OCI-LY1 (cell line): ENCODE measurements at regions not wholly inside any gene's neighbourhood (a gene's known extent, or its start where the extent isn't known, plus 50 kb on each side); places are given as distances from the start of the nearest gene placed in this dataset.

Source experiments
- H2AFZ ChIP-seq: fragments of 200-600 bp; sonication (generic), shearing (Covaris generic); 2 replicates; pipeline ENCODE4 v1.6.0; 2014; ENCODE audit warnings: antibody characterized with exemption, mild to moderate bottlenecking, low read length
- H3F3A ChIP-seq: fragments of 200-600 bp; sonication (generic), shearing (Covaris generic); 2 replicates; pipeline ENCODE4 v1.6.0; 2014; ENCODE audit warnings: mild to moderate bottlenecking, antibody characterized with exemption, low read length, moderate library complexity; ENCODE audit not compliant: insufficient read depth
- H3K27ac ChIP-seq: fragments of 200-600 bp; sonication (generic); 2 replicates; pipeline ENCODE4 v1.5.1; 2014; ENCODE audit warnings: low read length, mixed run types, mild to moderate bottlenecking, low read depth; ENCODE audit not compliant: poor library complexity, severe bottlenecking
- H3K27me3 ChIP-seq: fragments of 200-600 bp; sonication (generic); 2 replicates; pipeline ENCODE4 v1.6.0; 2014; ENCODE audit warnings: antibody characterized with exemption, mild to moderate bottlenecking, low read length, moderate library complexity; ENCODE audit not compliant: insufficient read depth
- H3K36me3 ChIP-seq: fragments of 200-600 bp; sonication (generic); 2 replicates; pipeline ENCODE4 v1.6.1; 2014; ENCODE audit warnings: mild to moderate bottlenecking, antibody characterized with exemption, low read length, moderate library complexity, mixed read lengths; ENCODE audit not compliant: insufficient read depth
- H3K4me1 ChIP-seq: fragments of 200-600 bp; sonication (generic); 2 replicates; pipeline ENCODE4 v1.5.1; 2014; ENCODE audit warnings: mild to moderate bottlenecking, low read length, moderate library complexity; ENCODE audit not compliant: insufficient read depth, severe bottlenecking
- H3K4me2 ChIP-seq: fragments of 200-600 bp; sonication (generic), shearing (Covaris generic); 2 replicates; pipeline ENCODE4 v1.6.1; 2014; ENCODE audit warnings: low read length
- H3K4me3 ChIP-seq: fragments of 200-600 bp; sonication (generic); 2 replicates; pipeline ENCODE4 v1.5.1; 2014; ENCODE audit warnings: low read length, low read depth, mild to moderate bottlenecking, mixed read lengths; ENCODE audit not compliant: poor library complexity, severe bottlenecking
- H3K79me2 ChIP-seq: fragments of 200-600 bp; shearing (Covaris generic); 2 replicates; pipeline ENCODE4 v1.6.1; 2016; ENCODE audit warnings: mixed run types, low read length, mixed read lengths; ENCODE audit not compliant: insufficient read depth
- H3K9ac ChIP-seq: fragments of 200-600 bp; sonication (generic), shearing (Covaris generic); 2 replicates; pipeline ENCODE4 v1.6.1; 2014; ENCODE audit warnings: mild to moderate bottlenecking, low read length, mixed read lengths
- H3K9me2 ChIP-seq: fragments of 200-600 bp; sonication (generic), shearing (Covaris generic); 2 replicates; pipeline ENCODE4 v1.6.1; 2014; ENCODE audit warnings: low read depth, mild to moderate bottlenecking, low read length, mixed read lengths
- H3K9me3 ChIP-seq: fragments of 200-600 bp; shearing (Covaris generic); 2 replicates; pipeline ENCODE4 v1.6.1; 2014; ENCODE audit warnings: low read length, mixed read lengths
- H4K20me1 ChIP-seq: fragments of 200-600 bp; sonication (generic), shearing (Covaris generic); 2 replicates; pipeline ENCODE4 v1.6.0; 2016; ENCODE audit warnings: mild to moderate bottlenecking, low read length; ENCODE audit not compliant: insufficient read depth
- EZH2 ChIP-seq: fragments of 200-600 bp; sonication (generic), shearing (Covaris generic); IDR thresholded peaks from 2 replicates; pipeline ENCODE4 v1.8.0; 2017; ENCODE audit warnings: borderline replicate concordance, mixed run types, mild to moderate bottlenecking, antibody characterized with exemption, low read length, moderate library complexity, mixed read lengths
- TF ChIP-seq, protein P1 (sequence below): fragments of 200-600 bp; sonication (generic), shearing (Covaris generic); IDR thresholded peaks from 2 replicates; pipeline ENCODE4 v1.5.1; 2017; ENCODE audit warnings: mild to moderate bottlenecking, antibody characterized with exemption, low read length, moderate library complexity, mixed read lengths

DNA sequence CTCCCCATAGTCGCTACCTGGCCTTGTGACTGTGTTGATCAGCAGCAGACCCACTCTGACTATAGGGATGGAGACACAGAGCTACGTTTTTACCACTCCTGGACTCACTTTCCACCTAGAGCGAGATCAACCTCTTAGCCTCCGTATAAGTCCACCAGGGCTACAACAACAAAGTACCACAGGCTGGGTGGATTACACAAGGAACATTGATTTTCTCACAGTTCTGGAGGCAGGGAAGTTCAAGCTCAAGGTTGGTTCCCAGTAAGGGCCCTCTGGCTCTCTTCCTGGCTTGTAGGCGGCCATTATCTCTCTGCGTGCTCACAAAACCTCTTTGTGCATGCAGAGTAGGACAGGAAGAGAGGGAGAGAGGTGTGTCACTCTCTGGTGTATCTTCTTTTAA, 330.4 kb upstream of the PROK2 start:
- H2AFZ ChIP-seq, result no peak overlapping the region
- no peak overlapping the region for H3K4me2 ChIP-seq
- H3K4me3 ChIP-seq, result no peak overlapping the region
- no peaks in the 10 kb centered on the region for H3K36me3 ChIP-seq
- no peaks in the 10 kb centered on the region for H3K9me3 ChIP-seq
- no peaks in the 10 kb centered on the region for H4K20me1 ChIP-seq
- no peak for TF ChIP-seq EZH2
- H3K27ac ChIP-seq, result no peak overlapping the region
- H3K27me3 ChIP-seq, result no peaks in the 10 kb centered on the region
- H3K9ac ChIP-seq, result no peak overlapping the region
- no peaks in the 10 kb centered on the region for H3K4me1 ChIP-seq
- H3K79me2 ChIP-seq, result no peaks in the 10 kb centered on the region
- H3F3A ChIP-seq, result no peaks in the 10 kb centered on the region
- no peaks in the 10 kb centered on the region for H3K9me2 ChIP-seq

DNA sequence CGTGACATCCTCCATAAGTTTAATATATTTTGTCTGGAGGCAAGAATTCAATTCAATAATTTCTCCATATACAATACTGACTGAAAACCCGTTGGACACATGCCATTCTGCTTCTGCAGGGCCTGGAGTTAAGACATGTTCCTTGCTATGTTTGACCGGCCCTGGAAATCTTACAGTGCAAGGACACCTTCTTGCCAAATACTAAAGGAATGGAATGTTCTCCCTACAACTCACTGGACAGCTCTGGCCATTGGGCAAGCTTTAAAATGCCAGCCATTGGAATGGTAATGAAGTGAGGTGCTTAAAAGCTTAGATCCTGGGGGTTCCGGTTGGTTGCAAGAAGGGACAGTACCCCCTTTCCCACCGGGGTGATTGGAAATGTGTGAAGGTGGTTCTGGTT, 329.8 kb upstream of the PROK2 start:
- Histone ChIP-seq H3F3A (no peaks in the 10 kb centered on the region), H3K4me2 (no peak overlapping the region), H2AFZ (no peak overlapping the region), H3K9ac (no peak overlapping the region), H3K27ac (no peak overlapping the region), H4K20me1 (no peaks in the 10 kb centered on the region), H3K4me1 (no peaks in the 10 kb centered on the region), H3K9me3 (no peaks in the 10 kb centered on the region), H3K36me3 (no peaks in the 10 kb centered on the region), H3K4me3 (no peak overlapping the region), H3K79me2 (no peaks in the 10 kb centered on the region), H3K27me3 (no peaks in the 10 kb centered on the region), H3K9me2 (no peaks in the 10 kb centered on the region)
- TF ChIP-seq, protein P1, sequence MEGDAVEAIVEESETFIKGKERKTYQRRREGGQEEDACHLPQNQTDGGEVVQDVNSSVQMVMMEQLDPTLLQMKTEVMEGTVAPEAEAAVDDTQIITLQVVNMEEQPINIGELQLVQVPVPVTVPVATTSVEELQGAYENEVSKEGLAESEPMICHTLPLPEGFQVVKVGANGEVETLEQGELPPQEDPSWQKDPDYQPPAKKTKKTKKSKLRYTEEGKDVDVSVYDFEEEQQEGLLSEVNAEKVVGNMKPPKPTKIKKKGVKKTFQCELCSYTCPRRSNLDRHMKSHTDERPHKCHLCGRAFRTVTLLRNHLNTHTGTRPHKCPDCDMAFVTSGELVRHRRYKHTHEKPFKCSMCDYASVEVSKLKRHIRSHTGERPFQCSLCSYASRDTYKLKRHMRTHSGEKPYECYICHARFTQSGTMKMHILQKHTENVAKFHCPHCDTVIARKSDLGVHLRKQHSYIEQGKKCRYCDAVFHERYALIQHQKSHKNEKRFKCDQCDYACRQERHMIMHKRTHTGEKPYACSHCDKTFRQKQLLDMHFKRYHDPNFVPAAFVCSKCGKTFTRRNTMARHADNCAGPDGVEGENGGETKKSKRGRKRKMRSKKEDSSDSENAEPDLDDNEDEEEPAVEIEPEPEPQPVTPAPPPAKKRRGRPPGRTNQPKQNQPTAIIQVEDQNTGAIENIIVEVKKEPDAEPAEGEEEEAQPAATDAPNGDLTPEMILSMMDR, result no peak
- TF ChIP-seq EZH2, result no peak

DNA sequence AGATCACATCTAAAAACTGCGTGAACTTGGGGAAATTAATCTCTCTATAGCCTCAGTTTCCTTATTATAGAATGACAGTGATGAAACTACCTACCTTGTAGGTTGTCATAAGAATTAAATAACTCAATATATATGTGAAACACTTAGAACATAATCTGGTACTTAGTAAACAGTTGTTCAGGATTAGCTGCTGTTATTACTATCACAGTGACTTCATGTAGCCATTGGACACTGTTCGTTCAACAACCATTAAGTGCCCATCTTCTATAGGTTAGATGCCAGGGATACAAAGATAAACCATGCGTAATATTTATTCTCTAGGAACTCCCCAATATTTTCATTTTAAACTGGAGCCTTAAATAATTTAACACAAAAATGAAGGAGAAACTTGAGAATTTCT, 329.0 kb upstream of the PROK2 start:
- Histone ChIP-seq H3K36me3 (no peaks in the 10 kb centered on the region), H3K4me1 (no peaks in the 10 kb centered on the region), H3K4me2 (no peak overlapping the region)

DNA sequence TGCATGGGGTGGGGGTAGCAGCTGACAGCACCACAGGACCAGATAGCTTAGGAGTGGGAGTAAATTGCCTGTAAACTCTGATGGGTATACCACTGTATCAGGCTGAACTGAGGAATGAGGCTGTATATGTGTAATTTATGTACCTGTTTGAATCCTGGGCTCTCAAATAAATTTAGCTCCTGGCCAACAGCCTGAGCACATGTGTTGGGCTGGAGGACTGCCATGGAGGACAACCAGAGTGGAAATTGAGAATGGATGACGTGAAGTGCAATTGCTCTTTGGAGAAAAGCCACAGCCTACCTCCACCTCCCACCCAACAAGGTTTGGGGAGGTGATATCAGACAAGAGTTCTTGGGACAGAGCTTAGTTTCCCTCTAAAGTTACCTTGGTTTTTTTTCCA, 328.6 kb upstream of the PROK2 start:
- Histone ChIP-seq H3K9me3 (no peaks in the 10 kb centered on the region), H3K79me2 (no peaks in the 10 kb centered on the region), H3K27ac (no peak overlapping the region), H4K20me1 (no peaks in the 10 kb centered on the region), H3F3A (no peaks in the 10 kb centered on the region), H3K4me1 (no peaks in the 10 kb centered on the region), H3K36me3 (no peaks in the 10 kb centered on the region), H3K9me2 (no peaks in the 10 kb centered on the region), H2AFZ (no peak overlapping the region), H3K9ac (no peak overlapping the region), H3K27me3 (no peaks in the 10 kb centered on the region), H3K4me3 (no peak overlapping the region), H3K4me2 (no peak overlapping the region)
- no peak for TF ChIP-seq EZH2
- TF ChIP-seq, protein P1, result no peak

More for the DNA sequence above, 329.0 kb upstream of the PROK2 start:
- no peaks in the 10 kb centered on the region for H3F3A ChIP-seq
- no peak overlapping the region for H3K27ac ChIP-seq
- TF ChIP-seq, protein P1, result no peak
- no peak for TF ChIP-seq EZH2
- H3K27me3 ChIP-seq, result no peaks in the 10 kb centered on the region
- H2AFZ ChIP-seq, result no peak overlapping the region
- no peaks in the 10 kb centered on the region for H3K9me3 ChIP-seq
- H4K20me1 ChIP-seq, result no peaks in the 10 kb centered on the region
- no peaks in the 10 kb centered on the region for H3K79me2 ChIP-seq
- H3K9me2 ChIP-seq, result no peaks in the 10 kb centered on the region
- no peak overlapping the region for H3K9ac ChIP-seq
- H3K4me3 ChIP-seq, result no peak overlapping the region
